Transverse colon (tissue), 4 donors: ENCODE measurements at regions not wholly inside any gene's neighbourhood (a gene's known extent, or its start where the extent isn't known, plus 50 kb on each side); places are given as distances from the start of the nearest gene placed in this dataset.
"Not testable (repeated sequence)": the region's sequence is repeated elsewhere in the genome, so short reads cannot be mapped to it uniquely, and the experiment has no call there.

ENCODE experiments used
- DNase-seq: peaks from one replicate; pipeline ENCODE4 v3.0.0-alpha.2; 2019
- H3K27ac ChIP-seq, 4 donors: fragments of 200-600 bp; sonication (generic); 2 replicates each; pipeline ENCODE4 v1.5.1; 2016 to 2018; ENCODE audit warnings: inconsistent platforms in 4 of 4
- H3K27me3 ChIP-seq: fragments of 200-600 bp; sonication (generic); 2 replicates; pipeline ENCODE4 v1.5.1; 2017; ENCODE audit warnings: inconsistent platforms
- H3K36me3 ChIP-seq, 4 donors: fragments of 200-600 bp; sonication (generic); 2 replicates each; pipeline ENCODE4 v1.5.1; 2017 to 2019; ENCODE audit warnings: inconsistent platforms in 4 of 4
- H3K4me1 ChIP-seq, 4 donors: fragments of 200-600 bp; sonication (generic); 2 replicates each; pipeline ENCODE4 v1.5.1; 2017 to 2020; ENCODE audit warnings: inconsistent platforms in 4 of 4
- H3K4me3 ChIP-seq, 4 donors: fragments of 200-600 bp; sonication (generic); 1 replicate in 1 of 4; 2 replicates in 3 of 4; pipeline versions ENCODE4 v1.5.1 to v1.6.1; 2017 to 2019; ENCODE audit warnings: inconsistent platforms in 4 of 4
- H3K9me3 ChIP-seq, 2 donors: fragments of 200-600 bp; sonication (generic); 2 replicates each; pipeline ENCODE4 v1.5.1; 2017 to 2019; ENCODE audit warnings: inconsistent platforms in 2 of 2
- EP300 ChIP-seq: sonication (generic); formaldehyde crosslinking; IDR thresholded peaks from one replicate; pipeline ENCODE4 v1.6.1; 2017; ENCODE audit warnings: antibody characterized with exemption, low read depth
- POLR2A ChIP-seq: fragments of 450-650 bp; IDR thresholded peaks from one replicate; pipeline ENCODE4 v1.6.1; 2016; ENCODE audit warnings: antibody characterized with exemption, mild to moderate bottlenecking, moderate library complexity
- POLR2AphosphoS5 ChIP-seq, 3 donors: sonication (generic); formaldehyde crosslinking; IDR thresholded peaks; one replicate each; pipeline ENCODE4 v1.6.1; 2016; ENCODE audit warnings: antibody characterized with exemption in 3 of 3
- WGBS, 2 donors: methylation state at CpG; one replicate each; pipeline ENCODE4 v1.1.5; 2018; ENCODE audit warnings: low coverage in 1 of 2; 5-methylcytosine and 5-hydroxymethylcytosine counted together
- in situ Hi-C, 4 donors: fragments of 200-750 bp; cut with MboI; loops; one replicate each; pipeline versions ENCODE4 v1.15.0 to v1.15.1; 2017; ENCODE audit warnings: low sequenced_read_pairs in 3 of 4, low pct_ligation_motif_present in 1 of 4, low pct_unique_long_range_greater_than_20kb in 1 of 4
- intact Hi-C: fragments of 100-400 bp; cut with DNase I; formaldehyde crosslinking; loops from one replicate; pipeline ENCODE4 v1.15.1; 2023; ENCODE audit warnings: low total_unique reads
- TF ChIP-seq, protein P1 (sequence below), 5 experiments: fragments of 200-600 bp in 3 of 5; fragments of 450-650 bp in 2 of 5; sonication (generic) in 3 of 5; IDR thresholded peaks; 1 replicate in 2 of 5; 2 replicates in 3 of 5; pipeline ENCODE4 v1.5.1; 2016 to 2017; ENCODE audit warnings: antibody characterized with exemption in 5 of 5, inconsistent platforms in 3 of 5, mild to moderate bottlenecking in 2 of 5, moderate library complexity in 1 of 5

DNA sequence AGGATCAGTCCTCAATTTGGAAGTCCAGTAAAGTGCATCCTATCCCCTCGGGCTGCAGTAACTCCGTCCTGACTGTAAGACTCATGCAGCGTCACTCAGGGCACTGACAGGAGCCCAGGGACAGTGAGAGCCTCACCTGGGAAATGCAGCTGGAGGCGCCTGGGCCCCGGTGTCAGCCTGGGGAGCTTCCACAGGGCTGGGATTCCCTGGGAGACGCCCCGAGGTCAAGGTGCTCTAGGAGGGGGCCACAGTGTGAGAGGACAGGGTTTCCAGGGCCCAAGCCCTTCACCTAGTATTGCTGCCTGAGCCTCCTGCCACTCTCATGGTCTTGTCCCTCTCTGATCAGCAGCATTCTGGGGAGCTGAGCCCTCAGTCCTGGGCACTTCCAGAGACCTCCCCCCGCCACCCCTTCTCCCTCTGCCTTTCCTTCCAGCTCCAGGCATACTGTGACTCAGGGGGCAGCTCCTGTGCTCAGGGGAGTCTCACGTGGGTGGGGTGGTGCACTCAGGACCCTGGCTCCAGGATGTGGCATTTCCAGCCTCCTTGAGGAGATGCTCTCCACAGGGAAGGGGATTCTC lies 99.1 kb upstream of the IGLL5 start:
- DNase-seq: no peak
- TF ChIP-seq, protein P1, sequence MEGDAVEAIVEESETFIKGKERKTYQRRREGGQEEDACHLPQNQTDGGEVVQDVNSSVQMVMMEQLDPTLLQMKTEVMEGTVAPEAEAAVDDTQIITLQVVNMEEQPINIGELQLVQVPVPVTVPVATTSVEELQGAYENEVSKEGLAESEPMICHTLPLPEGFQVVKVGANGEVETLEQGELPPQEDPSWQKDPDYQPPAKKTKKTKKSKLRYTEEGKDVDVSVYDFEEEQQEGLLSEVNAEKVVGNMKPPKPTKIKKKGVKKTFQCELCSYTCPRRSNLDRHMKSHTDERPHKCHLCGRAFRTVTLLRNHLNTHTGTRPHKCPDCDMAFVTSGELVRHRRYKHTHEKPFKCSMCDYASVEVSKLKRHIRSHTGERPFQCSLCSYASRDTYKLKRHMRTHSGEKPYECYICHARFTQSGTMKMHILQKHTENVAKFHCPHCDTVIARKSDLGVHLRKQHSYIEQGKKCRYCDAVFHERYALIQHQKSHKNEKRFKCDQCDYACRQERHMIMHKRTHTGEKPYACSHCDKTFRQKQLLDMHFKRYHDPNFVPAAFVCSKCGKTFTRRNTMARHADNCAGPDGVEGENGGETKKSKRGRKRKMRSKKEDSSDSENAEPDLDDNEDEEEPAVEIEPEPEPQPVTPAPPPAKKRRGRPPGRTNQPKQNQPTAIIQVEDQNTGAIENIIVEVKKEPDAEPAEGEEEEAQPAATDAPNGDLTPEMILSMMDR (IDR thresholded peaks at IDR 0.05): no peak
- H3K27ac ChIP-seq: no peak overlapping the region
- no peaks in the 10 kb centered on the region for H3K36me3 ChIP-seq
- intact Hi-C loops: no loop called here
- H3K9me3 ChIP-seq: no peaks in the 10 kb centered on the region
- H3K4me3 ChIP-seq: no peak overlapping the region
- 79% methylated on average over 9 of the region's 9 CpGs; no CpG with 5 or more reads in 1 of the 2 donors for WGBS, 2 donors
- no peaks in the 10 kb centered on the region for H3K27me3 ChIP-seq
- in situ Hi-C loops: no loop called here
- peaks cover 0 to 5% (median 2%) of the 10 kb centered on the region in 4 donors for H3K4me1 ChIP-seq

DNA sequence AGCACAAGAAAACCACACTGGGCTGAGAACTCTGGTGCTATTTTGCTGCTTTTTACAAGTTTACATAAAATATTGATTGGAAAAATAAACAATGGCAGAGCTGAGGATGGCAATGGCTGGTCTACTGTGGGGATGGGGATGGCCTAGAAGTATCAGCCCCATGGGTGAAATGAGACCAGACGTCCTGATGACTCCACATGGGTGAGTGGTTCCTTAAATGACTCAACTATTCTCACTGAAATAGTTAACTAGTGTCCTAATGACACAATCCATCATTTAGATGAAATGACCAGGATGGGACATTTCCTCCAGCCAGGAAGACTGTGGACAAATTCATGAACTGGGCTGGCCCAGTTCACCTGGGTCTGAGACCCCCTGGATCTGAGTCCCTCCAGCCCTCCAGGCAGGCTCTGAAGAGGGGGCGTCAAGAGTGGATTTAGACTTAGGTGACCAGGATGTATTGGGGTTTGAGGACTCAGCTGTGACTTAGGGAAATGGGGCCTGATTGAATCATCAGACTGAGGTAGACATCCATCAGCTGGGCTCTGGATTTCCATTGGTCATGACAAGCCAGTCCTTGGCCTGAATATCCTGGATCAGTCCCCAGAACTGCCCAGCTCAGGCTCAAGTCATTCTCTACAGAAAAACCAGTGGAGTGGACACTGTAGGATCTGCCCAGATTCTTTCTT lies 98.2 kb upstream of the IGLL5 start:
- Histone ChIP-seq H3K27ac (no peak overlapping the region), H3K27me3 (no peaks in the 10 kb centered on the region), H3K4me1 (peaks cover 0 to 3% (median 0%) of the 10 kb centered on the region in 4 donors), H3K9me3 (no peaks in the 10 kb centered on the region), H3K4me3 (no peak overlapping the region), H3K36me3 (no peaks in the 10 kb centered on the region)
- in situ Hi-C loops: no loop called here
- 65 to 79% methylated on average over 2 of the region's 2 CpGs for WGBS, 2 donors
- intact Hi-C loops: no loop called here
- DNase-seq: no peak
- no peak for TF ChIP-seq POLR2A
- TF ChIP-seq POLR2AphosphoS5 (IDR thresholded peaks at IDR 0.05): no peak
- TF ChIP-seq EP300: no peak

DNA sequence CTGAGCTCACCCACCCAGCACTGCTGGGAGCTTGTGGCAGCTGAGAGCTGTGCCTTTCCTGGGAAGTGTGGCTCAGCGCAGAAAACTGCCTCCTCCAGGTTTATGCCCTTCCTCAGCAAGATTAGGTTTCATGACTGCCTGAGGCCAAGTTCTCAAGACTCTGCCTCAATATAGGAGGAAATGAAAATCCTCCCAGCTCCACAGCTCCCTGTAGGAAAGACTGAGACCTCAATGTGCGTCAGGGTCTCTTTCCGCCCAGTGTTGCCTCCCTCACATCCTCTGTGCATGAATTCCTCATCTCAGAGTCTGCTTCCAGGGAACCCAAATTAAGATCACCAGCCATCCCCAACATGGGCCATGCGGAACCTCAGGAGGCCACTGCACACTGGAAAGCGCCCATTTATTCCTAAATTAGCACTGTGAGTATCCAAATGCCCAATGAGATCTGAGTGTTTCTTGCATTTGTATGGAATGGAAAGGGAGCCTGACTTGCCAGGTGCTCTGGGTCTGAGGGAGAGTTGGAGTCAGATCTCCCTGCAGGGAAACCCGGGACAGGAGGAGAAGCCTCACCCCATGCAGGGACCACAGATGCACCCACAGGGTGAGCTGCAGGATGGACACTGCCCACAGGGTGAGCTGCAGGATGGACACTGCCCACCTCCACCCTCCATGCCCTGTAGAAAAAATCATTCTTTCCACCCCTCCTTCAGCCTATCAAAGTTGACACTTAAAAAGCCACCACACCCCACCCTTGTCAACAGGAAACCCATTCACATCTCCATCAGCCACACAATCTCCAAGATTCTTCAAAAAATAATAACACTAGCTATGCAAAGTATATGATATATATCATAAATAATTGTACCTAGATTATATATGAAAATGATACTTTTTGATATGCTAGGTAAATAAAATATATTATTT lies 97.4 kb upstream of the IGLL5 start:
- in situ Hi-C loops: no loop called here
- Histone ChIP-seq H3K4me3 (no peak overlapping the region), H3K9me3 (no peaks in the 10 kb centered on the region), H3K4me1 (peaks cover 0 to 3% (median 0%) of the 10 kb centered on the region in 4 donors), H3K27me3 (no peaks in the 10 kb centered on the region), H3K27ac (no peak overlapping the region), H3K36me3 (no peaks in the 10 kb centered on the region)
- WGBS, 2 donors: 80 to 91% methylated on average over 1 to 6 of the region's 6 CpGs
- intact Hi-C loops: no loop called here
- TF ChIP-seq POLR2A (no peak), EP300 (no peak), POLR2AphosphoS5 (IDR thresholded peaks at IDR 0.05) (no peak)
- TF ChIP-seq, protein P1 (IDR thresholded peaks at IDR 0.05): no peak
- DNase-seq: no peak

DNA sequence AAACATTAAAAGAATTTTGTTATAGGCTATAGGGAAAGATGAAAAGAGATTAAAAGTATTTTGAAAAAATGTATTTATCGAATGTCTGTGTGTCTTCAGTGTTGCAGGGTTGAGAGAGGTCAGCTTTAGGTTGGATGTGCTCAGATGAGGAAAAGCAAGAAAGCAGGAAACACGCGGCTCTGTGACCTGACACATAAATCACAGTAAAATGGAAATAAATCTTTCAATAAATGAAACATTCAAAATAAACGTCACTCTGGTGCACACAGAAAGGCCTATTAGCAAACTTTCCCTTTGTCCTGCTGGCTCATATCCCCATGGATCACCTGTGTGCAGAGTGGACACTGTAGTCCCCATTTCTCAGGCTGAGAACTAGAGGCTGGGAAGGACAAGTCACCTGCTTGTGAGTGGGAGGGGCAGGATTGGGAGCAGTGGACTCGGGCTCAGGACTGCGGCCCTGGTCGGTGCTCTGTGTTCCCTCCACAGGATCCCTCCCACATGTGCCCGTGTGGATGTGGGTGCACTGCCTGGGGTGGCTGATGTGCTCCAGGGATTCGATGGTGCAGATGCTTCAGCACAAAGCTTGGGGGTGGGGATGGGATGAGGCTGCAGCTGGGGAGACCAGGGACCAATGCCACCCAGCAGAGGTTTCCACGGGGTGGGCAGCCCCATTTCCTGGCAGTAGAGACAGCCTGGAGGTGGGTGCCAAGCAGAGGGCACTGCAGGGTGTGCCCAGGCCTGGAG lies 96.0 kb upstream of the IGLL5 start:
- TF ChIP-seq, protein P1 (IDR thresholded peaks at IDR 0.05): no peak
- no peak for TF ChIP-seq POLR2AphosphoS5 (IDR thresholded peaks at IDR 0.05)
- H3K27ac ChIP-seq: no peak overlapping the region
- 53 to 56% methylated on average over 4 to 10 of the region's 10 CpGs for WGBS, 2 donors
- intact Hi-C loops (no loop called here), in situ Hi-C loops (no loop called here)
- DNase-seq: no peak
- no peaks in the 10 kb centered on the region for H3K4me1 ChIP-seq
- no peaks in the 10 kb centered on the region for H3K9me3 ChIP-seq
- no peaks in the 10 kb centered on the region for H3K27me3 ChIP-seq
- H3K36me3 ChIP-seq: no peaks in the 10 kb centered on the region
- no peak overlapping the region for H3K4me3 ChIP-seq

DNA sequence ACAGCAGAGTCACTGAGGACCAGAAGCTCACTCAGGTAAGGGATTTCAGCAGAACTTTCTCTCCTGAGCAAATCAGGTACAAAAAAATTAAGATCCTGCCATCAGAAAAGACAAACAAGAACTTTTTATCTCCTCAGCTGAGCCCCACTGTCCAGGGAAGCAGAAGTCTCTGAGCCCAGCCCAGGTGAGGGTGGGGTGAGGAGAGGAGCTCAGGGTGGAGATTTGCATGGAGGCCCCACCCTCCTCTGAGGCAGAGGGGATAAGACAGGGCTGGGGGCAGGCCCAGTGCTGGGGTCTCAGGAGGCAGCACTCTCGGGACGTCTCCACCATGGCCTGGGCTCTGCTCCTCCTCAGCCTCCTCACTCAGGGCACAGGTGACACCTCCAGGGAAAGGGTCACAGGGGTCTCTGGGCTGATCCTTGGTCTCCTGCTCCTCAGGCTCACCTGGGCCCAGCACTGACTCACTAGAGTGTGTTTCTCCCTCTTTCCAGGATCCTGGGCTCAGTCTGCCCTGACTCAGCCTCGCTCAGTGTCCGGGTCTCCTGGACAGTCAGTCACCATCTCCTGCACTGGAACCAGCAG lies 95.3 kb upstream of the IGLL5 start:
- intact Hi-C loops, H3K4me1 ChIP-seq, in situ Hi-C loops, H3K27me3 ChIP-seq, H3K36me3 ChIP-seq, DNase-seq, H3K9me3 ChIP-seq, H3K4me3 ChIP-seq, H3K27ac ChIP-seq: not testable (repeated sequence)
- 94% methylated on average over 4 of the region's 4 CpGs; no CpG with 5 or more reads in 1 of the 2 donors for WGBS, 2 donors

DNA sequence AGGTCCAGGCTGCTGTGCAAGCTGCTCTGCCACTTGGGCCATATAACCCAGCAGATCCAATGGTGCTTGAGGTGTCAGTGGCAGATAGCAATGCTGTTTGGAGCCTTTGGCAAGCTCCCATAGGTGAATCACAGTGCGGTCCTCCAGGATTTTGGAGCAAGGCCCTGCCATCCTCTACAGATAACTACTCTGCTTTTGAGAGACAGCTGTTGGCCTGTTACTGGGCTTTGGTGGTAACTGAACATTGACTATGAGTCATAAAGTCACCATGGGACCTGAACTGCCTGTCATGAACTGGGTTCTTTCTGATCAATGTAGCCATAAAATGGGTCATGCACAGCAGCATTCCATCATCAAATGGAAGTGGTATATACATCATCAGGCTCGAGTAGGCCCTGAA lies 92.0 kb upstream of the IGLL5 start:
- H3K36me3 ChIP-seq, H3K27me3 ChIP-seq, intact Hi-C loops, H3K4me3 ChIP-seq, DNase-seq, H3K9me3 ChIP-seq, H3K27ac ChIP-seq, in situ Hi-C loops, H3K4me1 ChIP-seq: not testable (repeated sequence)
- WGBS, 2 donors: 80% methylated on average over 2 of the region's 2 CpGs; no CpG with 5 or more reads in 1 of the 2 donors
